CD14-positive monocyte (primary cell): ENCODE measurements at regions not wholly inside any gene's neighbourhood (a gene's known extent, or its start where the extent isn't known, plus 50 kb on each side); places are given as distances from the start of the nearest gene placed in this dataset.

Experiments
- DNase-seq, 3 donors: peaks; one replicate each; pipeline ENCODE4 v3.0.0-alpha.2; 2011 to 2022
- H2AFZ ChIP-seq: 2 replicates; pipeline ENCODE4 v1.6.0; 2012; ENCODE audit warnings: mild to moderate bottlenecking, low read depth, low read length, inconsistent platforms; ENCODE audit not compliant: insufficient read depth, poor library complexity, severe bottlenecking
- H3K27ac ChIP-seq, 2 donors: 1 replicate in 1 of 2; 2 replicates in 1 of 2; pipeline ENCODE4 v1.5.1; 2012 to 2013; ENCODE audit warnings: low read length in 2 of 2, control low read depth in 1 of 2, inconsistent platforms in 1 of 2, low read depth in 1 of 2, mild to moderate bottlenecking in 1 of 2
- H3K27me3 ChIP-seq, 2 donors: one replicate each; pipeline versions ENCODE4 v1.6.0 to v1.6.1; 2011 to 2013; ENCODE audit warnings: low read length in 2 of 2; ENCODE audit not compliant: control insufficient read depth in 2 of 2, insufficient read depth in 2 of 2
- H3K36me3 ChIP-seq, 2 donors: replicated peaks in 1 of 2; 1 replicate in 1 of 2; 2 replicates in 1 of 2; pipeline versions ENCODE4 v1.5.1 to v1.6.1; 2012 to 2013; ENCODE audit warnings: low read length in 2 of 2, control low read depth in 1 of 2, inconsistent platforms in 1 of 2, mild to moderate bottlenecking in 1 of 2; ENCODE audit not compliant: insufficient read depth in 2 of 2, control insufficient read depth in 1 of 2
- H3K4me1 ChIP-seq, 2 donors: 1 replicate in 1 of 2; 2 replicates in 1 of 2; pipeline versions ENCODE4 v1.5.1 to v1.6.1; 2012 to 2013; ENCODE audit warnings: low read length in 2 of 2, control low read depth in 1 of 2, inconsistent platforms in 1 of 2, mild to moderate bottlenecking in 1 of 2, moderate library complexity in 1 of 2; ENCODE audit not compliant: insufficient read depth in 2 of 2, control insufficient read depth in 1 of 2
- H3K4me2 ChIP-seq: replicated peaks from 2 replicates; pipeline ENCODE3; 2012; ENCODE audit warnings: low read length, moderate library complexity, mild to moderate bottlenecking; ENCODE audit not compliant: poor library complexity, severe bottlenecking; ENCODE audit errors: extremely low read depth
- H3K4me3 ChIP-seq, 3 experiments: fragments of 200-600 bp in 1 of 3; sonication (generic) in 1 of 3; replicated peaks in 1 of 3; 1 replicate in 2 of 3; 2 replicates in 1 of 3; pipeline ENCODE4 v1.5.1; 2011 to 2013; ENCODE audit warnings: low read length in 3 of 3, mild to moderate bottlenecking in 3 of 3, control low read depth in 2 of 3, low read depth in 2 of 3, inconsistent platforms in 1 of 3, moderate library complexity in 1 of 3
- H3K79me2 ChIP-seq: 2 replicates; pipeline ENCODE4 v1.6.0; 2012; ENCODE audit warnings: mild to moderate bottlenecking, control low read depth, inconsistent platforms, low read length, moderate library complexity; ENCODE audit not compliant: insufficient read depth
- H3K9ac ChIP-seq: 2 replicates; pipeline ENCODE4 v1.6.0; 2017; ENCODE audit warnings: low read length, mild to moderate bottlenecking; ENCODE audit not compliant: insufficient read depth, poor library complexity, severe bottlenecking
- H3K9me3 ChIP-seq, 2 donors: replicated peaks in 1 of 2; 1 replicate in 1 of 2; 2 replicates in 1 of 2; pipeline versions ENCODE4 v1.5.1 to v1.6.1; 2012 to 2013; ENCODE audit warnings: low read length in 2 of 2, control low read depth in 1 of 2; ENCODE audit not compliant: control insufficient read depth in 1 of 2, insufficient read depth in 1 of 2
- H4K20me1 ChIP-seq: 2 replicates; pipeline ENCODE4 v1.6.0; 2012; ENCODE audit warnings: mild to moderate bottlenecking, low read length, control low read depth, moderate library complexity; ENCODE audit not compliant: insufficient read depth
- H3K27ac Mint-ChIP-seq, 7 donors: one replicate each; pipeline ENCODE4 v1.8.0; 2020; ENCODE audit warnings: mild to moderate bottlenecking in 7 of 7, mixed read lengths in 7 of 7, moderate library complexity in 6 of 7, inconsistent platforms in 2 of 7
- H3K27me3 Mint-ChIP-seq, 3 donors: one replicate each; pipeline ENCODE4 v1.8.0; 2021 to 2022; ENCODE audit warnings: low read depth in 3 of 3, mild to moderate bottlenecking in 3 of 3, mixed read lengths in 3 of 3, moderate library complexity in 3 of 3, inconsistent platforms in 1 of 3
- H3K36me3 Mint-ChIP-seq, 2 donors: one replicate each; pipeline ENCODE4 v1.8.0; 2020; ENCODE audit warnings: mixed read lengths in 2 of 2, inconsistent platforms in 1 of 2, mild to moderate bottlenecking in 1 of 2
- H3K4me1 Mint-ChIP-seq: one replicate; pipeline ENCODE4 v1.8.0; 2020; ENCODE audit warnings: mild to moderate bottlenecking, mixed read lengths
- H3K4me3 Mint-ChIP-seq, 2 donors: one replicate each; pipeline ENCODE4 v1.8.0; 2020; ENCODE audit warnings: mild to moderate bottlenecking in 2 of 2, mixed read lengths in 2 of 2, moderate library complexity in 1 of 2
- H3K9me3 Mint-ChIP-seq, 7 donors: one replicate each; pipeline ENCODE4 v1.8.0; 2020 to 2022; ENCODE audit warnings: mixed read lengths in 7 of 7, mild to moderate bottlenecking in 6 of 7, moderate library complexity in 6 of 7, inconsistent platforms in 2 of 7
- WGBS: methylation state at CpG from one replicate; pipeline ENCODE4 v1.1.5; 2013; ENCODE audit warnings: missing lambda C conversion rate; ENCODE audit not compliant: insufficient coverage; 5-methylcytosine and 5-hydroxymethylcytosine counted together
- intact Hi-C, 2 donors: fragments of 100-400 bp; cut with micrococcal nuclease; formaldehyde crosslinking; loops; one replicate each; pipeline versions ENCODE4 v1.15.0 to v1.15.1; 2023
- TF ChIP-seq, protein P1 (sequence below): fragments of 200-600 bp; IDR thresholded peaks from one replicate; pipeline ENCODE4 v1.8.0; 2022; ENCODE audit warnings: antibody characterized with exemption, mild to moderate bottlenecking

DNA sequence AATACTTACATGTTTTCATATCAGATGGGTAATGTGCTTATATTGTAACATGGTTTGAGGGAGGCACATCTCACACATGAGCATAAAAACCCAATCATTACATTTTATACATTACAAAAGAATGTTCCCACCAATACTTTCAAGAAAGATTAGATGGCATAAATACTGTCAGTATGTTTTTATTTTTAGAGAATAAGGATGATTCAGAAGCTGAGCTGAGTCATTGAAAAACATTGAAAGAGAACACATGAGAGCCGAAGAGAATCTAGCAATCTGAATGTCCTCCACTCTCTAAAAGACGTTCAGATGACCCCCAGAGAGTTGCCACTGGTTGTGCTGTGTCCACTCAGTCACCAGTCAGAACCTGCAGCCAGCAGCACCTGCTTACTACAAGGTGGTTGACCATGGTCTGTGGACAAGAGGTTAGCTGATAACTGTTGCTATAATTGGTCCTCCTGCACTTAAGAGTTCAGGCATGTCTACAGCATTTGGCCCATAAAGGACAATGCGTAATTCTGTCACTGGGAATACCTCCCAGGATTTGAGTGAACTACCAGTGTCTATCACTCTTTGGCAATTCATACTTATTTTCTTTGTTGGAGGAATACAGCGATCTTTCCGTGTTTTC is 382.2 kb upstream of the IGFBP7 start:
- Histone ChIP-seq H3K4me3 (no peak overlapping the region), H3K79me2 (no peaks in the 10 kb centered on the region), H3K9ac (no peak overlapping the region), H3K36me3 (no peaks in the 10 kb centered on the region), H3K9me3 (no peaks in the 10 kb centered on the region), H4K20me1 (no peaks in the 10 kb centered on the region), H3K4me1 (no peaks in the 10 kb centered on the region), H3K27me3 (no peaks in the 10 kb centered on the region), H2AFZ (no peak overlapping the region), H3K4me2 (no peak overlapping the region), H3K27ac (no peak overlapping the region)
- H3K27ac Mint-ChIP-seq: no peak overlapping the region
- no peak overlapping the region for H3K4me3 Mint-ChIP-seq
- no peaks in the 10 kb centered on the region for H3K36me3 Mint-ChIP-seq
- H3K4me1 Mint-ChIP-seq: no peaks in the 10 kb centered on the region
- peaks cover 0 to 5% (median 0%) of the 10 kb centered on the region in 7 donors for H3K9me3 Mint-ChIP-seq
- peaks cover 0 to 2% (median 0%) of the 10 kb centered on the region in 3 donors for H3K27me3 Mint-ChIP-seq
- TF ChIP-seq, protein P1, sequence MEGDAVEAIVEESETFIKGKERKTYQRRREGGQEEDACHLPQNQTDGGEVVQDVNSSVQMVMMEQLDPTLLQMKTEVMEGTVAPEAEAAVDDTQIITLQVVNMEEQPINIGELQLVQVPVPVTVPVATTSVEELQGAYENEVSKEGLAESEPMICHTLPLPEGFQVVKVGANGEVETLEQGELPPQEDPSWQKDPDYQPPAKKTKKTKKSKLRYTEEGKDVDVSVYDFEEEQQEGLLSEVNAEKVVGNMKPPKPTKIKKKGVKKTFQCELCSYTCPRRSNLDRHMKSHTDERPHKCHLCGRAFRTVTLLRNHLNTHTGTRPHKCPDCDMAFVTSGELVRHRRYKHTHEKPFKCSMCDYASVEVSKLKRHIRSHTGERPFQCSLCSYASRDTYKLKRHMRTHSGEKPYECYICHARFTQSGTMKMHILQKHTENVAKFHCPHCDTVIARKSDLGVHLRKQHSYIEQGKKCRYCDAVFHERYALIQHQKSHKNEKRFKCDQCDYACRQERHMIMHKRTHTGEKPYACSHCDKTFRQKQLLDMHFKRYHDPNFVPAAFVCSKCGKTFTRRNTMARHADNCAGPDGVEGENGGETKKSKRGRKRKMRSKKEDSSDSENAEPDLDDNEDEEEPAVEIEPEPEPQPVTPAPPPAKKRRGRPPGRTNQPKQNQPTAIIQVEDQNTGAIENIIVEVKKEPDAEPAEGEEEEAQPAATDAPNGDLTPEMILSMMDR: no peak
- intact Hi-C loops: no loop called here
- WGBS: 72% methylated on average over 3 of the region's 5 CpGs
- no peak for DNase-seq

DNA sequence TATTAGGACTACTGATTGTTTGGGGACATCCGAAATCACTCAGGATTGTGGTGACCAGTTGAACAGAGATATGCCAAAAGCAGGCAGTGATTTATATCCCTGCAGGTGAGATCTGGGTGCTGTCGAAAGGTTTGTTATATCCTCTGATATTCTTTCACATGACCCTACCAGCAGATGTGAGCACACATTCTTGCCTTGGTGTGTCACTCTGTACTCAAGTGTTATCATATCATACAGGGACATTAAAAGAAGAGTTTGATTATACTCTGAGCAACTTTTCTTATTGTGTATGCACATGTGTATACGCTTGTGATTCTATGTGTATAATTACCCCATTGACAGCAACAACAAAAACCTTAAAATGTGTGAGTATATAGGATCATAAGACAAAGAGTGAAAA is 381.2 kb upstream of the IGFBP7 start:
- Mint-ChIP-seq H3K27ac (no peak overlapping the region), H3K9me3 (peaks cover 0 to 5% (median 0%) of the 10 kb centered on the region in 7 donors), H3K4me1 (no peaks in the 10 kb centered on the region), H3K4me3 (no peak overlapping the region), H3K36me3 (no peaks in the 10 kb centered on the region), H3K27me3 (peaks cover 0 to 2% (median 0%) of the 10 kb centered on the region in 3 donors)
- Histone ChIP-seq H3K27me3 (no peaks in the 10 kb centered on the region), H3K79me2 (no peaks in the 10 kb centered on the region), H3K4me3 (no peak overlapping the region), H3K9ac (no peak overlapping the region), H3K36me3 (no peaks in the 10 kb centered on the region), H3K9me3 (no peaks in the 10 kb centered on the region), H4K20me1 (no peaks in the 10 kb centered on the region), H3K4me1 (no peaks in the 10 kb centered on the region), H3K27ac (no peak overlapping the region), H2AFZ (no peak overlapping the region), H3K4me2 (no peak overlapping the region)
- intact Hi-C loops: no loop called here
- TF ChIP-seq, protein P1: no peak
- DNase-seq: no peak
- WGBS: 100% methylated on average over 1 of the region's 3 CpGs
